ENCODE measurements at regions not wholly inside any gene's neighbourhood (a gene's known extent, or its start where the extent isn't known, plus 50 kb on each side); places are given as distances from the start of the nearest gene placed in this dataset.

DNA sequence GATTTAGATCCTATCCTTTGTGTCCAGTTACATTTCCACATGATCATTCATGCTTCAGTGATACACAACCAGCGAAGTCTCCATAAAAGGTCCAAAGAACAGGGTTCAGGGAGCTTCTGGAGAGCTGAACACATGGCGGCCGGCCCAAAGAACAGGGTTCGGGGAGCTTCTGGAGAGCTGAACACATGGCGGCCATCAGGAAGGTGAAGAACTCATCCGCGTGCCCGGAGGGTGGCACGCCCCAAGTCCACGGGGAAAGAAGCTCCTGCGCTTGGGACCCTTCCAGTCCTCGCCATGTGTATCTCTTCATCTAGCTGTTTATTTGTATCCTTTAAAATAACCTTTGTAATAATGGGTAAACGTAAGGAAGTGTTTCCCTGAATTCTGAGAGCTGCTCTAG, 91.9 kb upstream of the FLRT2 start:
- H3K27me3 ChIP-seq (replicated peaks in 1 of 2; ENCODE audit: control insufficient read depth in 2 of 2, extremely low read depth in 1 of 2, insufficient read depth in 2 of 2, low read length in 1 of 2): no peaks in the 10 kb centered on the region
- no peaks in the 10 kb centered on the region for H3K4me1 Mint-ChIP-seq
- H3K4me1 ChIP-seq (ENCODE audit: control insufficient read depth in 1 of 2, extremely low read depth in 1 of 2, insufficient read depth in 2 of 2, low read length in 2 of 2): no peaks in the 10 kb centered on the region
- ATAC-seq (replicated peaks in 1 of 4) (no peak), DNase-seq (no peak)
- no peaks in the 10 kb centered on the region for H3K9me3 ChIP-seq
- CTCF ChIA-PET: no interaction called here
- H3K27ac ChIP-seq (ENCODE audit: low read length): no peak overlapping the region
- H3K36me3 Mint-ChIP-seq: no peaks in the 10 kb centered on the region
- 90% methylated on average over 9 of the region's 13 CpGs for WGBS (ENCODE audit: insufficient coverage)
- no peak overlapping the region for H3K4me3 Mint-ChIP-seq
- no peak overlapping the region for H3K4me3 ChIP-seq (ENCODE audit: control insufficient read depth in 1 of 2, extremely low read depth in 1 of 2, low read length in 1 of 2)
- H3K36me3 ChIP-seq (ENCODE audit: control insufficient read depth in 2 of 2, extremely low read depth in 1 of 2, insufficient read depth in 1 of 2, low read length in 1 of 2): no peaks in the 10 kb centered on the region
- peaks cover 0 to 15% (median 5%) of the 10 kb centered on the region in 3 donors for H3K9me3 Mint-ChIP-seq
- H3K27ac Mint-ChIP-seq: no peak overlapping the region
- no peaks in the 10 kb centered on the region for H3K27me3 Mint-ChIP-seq
- POLR2A ChIA-PET: no interaction called here

DNA sequence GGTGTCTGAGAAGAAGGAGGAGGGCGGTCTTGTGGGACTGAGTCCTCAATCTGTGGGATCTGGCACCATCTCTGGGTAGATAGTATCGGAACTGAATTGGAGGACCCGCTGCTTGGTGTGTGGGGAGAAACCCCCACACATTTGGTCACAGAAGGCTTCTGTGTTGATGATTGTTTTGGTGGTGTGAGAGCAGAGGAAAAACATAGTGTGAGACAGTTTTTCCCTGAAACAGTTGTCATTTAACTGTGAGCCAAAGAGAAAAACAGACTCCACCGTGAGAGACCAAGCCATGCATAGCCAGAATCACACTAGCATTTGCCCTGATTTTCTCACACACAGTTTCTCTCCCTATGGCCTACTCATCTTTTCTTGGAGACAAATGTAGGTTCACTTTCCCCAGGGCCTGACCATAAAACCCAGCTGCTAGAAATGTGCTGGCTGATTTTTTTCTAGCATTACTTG, 91.4 kb upstream of the FLRT2 start:
- ChIA-PET CTCF (no interaction called here), POLR2A (no interaction called here)
- H3K27ac Mint-ChIP-seq: no peak overlapping the region
- Histone ChIP-seq H3K36me3 (ENCODE audit: control insufficient read depth in 2 of 2, extremely low read depth in 1 of 2, insufficient read depth in 1 of 2, low read length in 1 of 2) (no peaks in the 10 kb centered on the region), H3K27ac (ENCODE audit: low read length) (no peak overlapping the region), H3K4me1 (ENCODE audit: control insufficient read depth in 1 of 2, extremely low read depth in 1 of 2, insufficient read depth in 2 of 2, low read length in 2 of 2) (no peaks in the 10 kb centered on the region), H3K27me3 (replicated peaks in 1 of 2; ENCODE audit: control insufficient read depth in 2 of 2, extremely low read depth in 1 of 2, insufficient read depth in 2 of 2, low read length in 1 of 2) (no peaks in the 10 kb centered on the region), H3K4me3 (ENCODE audit: control insufficient read depth in 1 of 2, extremely low read depth in 1 of 2, low read length in 1 of 2) (no peak overlapping the region), H3K9me3 (no peaks in the 10 kb centered on the region)
- 100% methylated on average over 4 of the region's 4 CpGs for WGBS (ENCODE audit: insufficient coverage)
- no peak overlapping the region for H3K4me3 Mint-ChIP-seq
- H3K9me3 Mint-ChIP-seq: peaks cover 0 to 18% (median 5%) of the 10 kb centered on the region in 3 donors
- no peaks in the 10 kb centered on the region for H3K4me1 Mint-ChIP-seq
- no peaks in the 10 kb centered on the region for H3K27me3 Mint-ChIP-seq
- H3K36me3 Mint-ChIP-seq: no peaks in the 10 kb centered on the region
- DNase-seq: no peak
- ATAC-seq (replicated peaks in 1 of 4): no peak

DNA sequence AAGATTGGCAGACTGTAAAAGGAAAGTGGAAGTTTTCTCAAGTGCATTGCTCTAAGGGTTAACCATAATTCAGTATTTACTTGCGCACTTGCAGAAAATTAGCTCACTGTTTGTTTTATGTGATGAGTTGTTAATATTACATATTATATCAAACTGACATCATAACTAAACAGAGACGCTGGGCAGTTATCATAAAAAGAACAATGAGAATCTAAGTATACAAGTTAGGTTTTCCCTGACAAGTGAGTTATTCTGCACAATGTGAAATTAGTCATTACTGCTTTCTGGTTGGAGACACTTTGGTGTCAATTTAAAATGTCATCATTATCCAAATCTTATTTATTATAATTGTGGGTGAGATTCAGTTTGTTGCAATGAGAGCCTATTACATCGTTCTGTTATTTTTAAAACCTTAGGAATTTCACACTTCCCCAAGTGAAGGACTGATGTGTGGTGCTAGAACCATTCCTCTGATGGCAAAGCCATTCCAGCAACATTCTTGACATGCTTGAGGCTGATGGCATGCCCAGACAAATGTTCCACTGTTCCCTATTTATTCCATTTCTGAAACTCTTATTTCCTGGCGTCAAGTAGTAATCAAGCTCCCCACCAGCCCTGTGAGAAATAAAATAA, 90.1 kb upstream of the FLRT2 start:
- WGBS (ENCODE audit: insufficient coverage): 100% methylated on average over 1 of the region's 4 CpGs
- POLR2A ChIA-PET: no interaction called here
- Mint-ChIP-seq H3K27me3 (no peaks in the 10 kb centered on the region), H3K36me3 (no peaks in the 10 kb centered on the region), H3K9me3 (peaks cover 2 to 21% (median 11%) of the 10 kb centered on the region in 3 donors), H3K27ac (no peak overlapping the region), H3K4me1 (no peaks in the 10 kb centered on the region), H3K4me3 (no peak overlapping the region)
- ATAC-seq (replicated peaks in 1 of 4) (no peak), DNase-seq (no peak)
- Histone ChIP-seq H3K4me1 (ENCODE audit: control insufficient read depth in 1 of 2, extremely low read depth in 1 of 2, insufficient read depth in 2 of 2, low read length in 2 of 2) (no peaks in the 10 kb centered on the region), H3K27ac (ENCODE audit: low read length) (no peak overlapping the region), H3K27me3 (replicated peaks in 1 of 2; ENCODE audit: control insufficient read depth in 2 of 2, extremely low read depth in 1 of 2, insufficient read depth in 2 of 2, low read length in 1 of 2) (no peaks in the 10 kb centered on the region), H3K36me3 (ENCODE audit: control insufficient read depth in 2 of 2, extremely low read depth in 1 of 2, insufficient read depth in 1 of 2, low read length in 1 of 2) (no peaks in the 10 kb centered on the region), H3K9me3 (no peaks in the 10 kb centered on the region), H3K4me3 (ENCODE audit: control insufficient read depth in 1 of 2, extremely low read depth in 1 of 2, low read length in 1 of 2) (no peak overlapping the region)
- CTCF ChIA-PET: interaction anchor here (0.7 kb wide), 2 partner anchors 14 to 119 kb away, joined by 3 to 5 read pairs; no protein-coding TSS in a partner anchor

DNA sequence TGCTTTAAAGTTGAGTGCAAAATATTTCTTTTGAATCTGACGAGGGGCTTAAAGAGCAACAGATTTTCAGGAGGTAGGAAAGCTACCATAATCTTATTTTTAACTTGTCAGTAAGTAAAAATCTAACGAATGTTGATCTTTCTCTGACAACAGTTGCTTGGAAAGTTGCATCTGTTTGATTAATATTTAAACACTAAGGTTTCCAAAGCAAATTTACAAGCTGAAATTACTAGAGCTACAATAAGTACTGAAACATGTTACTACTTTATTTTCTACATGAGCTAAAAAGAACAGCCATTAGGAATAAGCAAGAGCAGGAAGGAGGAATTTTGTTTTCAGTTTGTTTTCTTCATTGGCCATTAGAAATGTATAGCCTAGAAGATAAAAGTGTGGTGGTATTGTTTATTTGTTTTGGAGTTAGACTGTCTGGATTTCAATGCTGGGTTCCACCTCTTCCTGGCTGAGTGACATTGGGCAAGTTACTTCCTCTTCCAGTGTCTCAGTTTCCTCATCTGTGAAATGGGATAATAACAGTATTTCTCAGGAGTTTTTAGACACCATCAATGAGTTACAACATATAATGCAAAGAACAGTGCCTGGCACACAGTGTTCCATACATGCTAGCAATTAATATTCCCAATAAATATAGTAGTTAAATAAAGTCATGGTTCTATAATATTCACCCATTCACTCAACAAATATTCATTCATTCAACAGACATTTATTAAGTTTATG, 87.9 kb upstream of the FLRT2 start:
- ChIA-PET POLR2A (interaction anchor here in 1 of 2 donors (0.6 kb wide), 1 partner anchor 17 kb away, joined by 3 read pairs; no protein-coding TSS in a partner anchor), CTCF (no interaction called here)
- peaks cover 6 to 25% (median 15%) of the 10 kb centered on the region in 3 donors for H3K9me3 Mint-ChIP-seq
- no peak for DNase-seq
- no CpG with 5 or more reads among the region's 2 CpGs for WGBS (ENCODE audit: insufficient coverage)
- H3K36me3 ChIP-seq (ENCODE audit: control insufficient read depth in 2 of 2, extremely low read depth in 1 of 2, insufficient read depth in 1 of 2, low read length in 1 of 2): no peaks in the 10 kb centered on the region
- no peak for ATAC-seq (replicated peaks in 1 of 4)
- H3K4me1 Mint-ChIP-seq: no peaks in the 10 kb centered on the region
- no peak overlapping the region for H3K27ac ChIP-seq (ENCODE audit: low read length)
- no peaks in the 10 kb centered on the region for H3K9me3 ChIP-seq
- H3K4me1 ChIP-seq (ENCODE audit: control insufficient read depth in 1 of 2, extremely low read depth in 1 of 2, insufficient read depth in 2 of 2, low read length in 2 of 2): no peaks in the 10 kb centered on the region
- no peak overlapping the region for H3K27ac Mint-ChIP-seq
- no peak overlapping the region for H3K4me3 Mint-ChIP-seq
- no peaks in the 10 kb centered on the region for H3K27me3 Mint-ChIP-seq
- H3K27me3 ChIP-seq (replicated peaks in 1 of 2; ENCODE audit: control insufficient read depth in 2 of 2, extremely low read depth in 1 of 2, insufficient read depth in 2 of 2, low read length in 1 of 2): no peaks in the 10 kb centered on the region
- no peak overlapping the region for H3K4me3 ChIP-seq (ENCODE audit: control insufficient read depth in 1 of 2, extremely low read depth in 1 of 2, low read length in 1 of 2)
- no peaks in the 10 kb centered on the region for H3K36me3 Mint-ChIP-seq

DNA sequence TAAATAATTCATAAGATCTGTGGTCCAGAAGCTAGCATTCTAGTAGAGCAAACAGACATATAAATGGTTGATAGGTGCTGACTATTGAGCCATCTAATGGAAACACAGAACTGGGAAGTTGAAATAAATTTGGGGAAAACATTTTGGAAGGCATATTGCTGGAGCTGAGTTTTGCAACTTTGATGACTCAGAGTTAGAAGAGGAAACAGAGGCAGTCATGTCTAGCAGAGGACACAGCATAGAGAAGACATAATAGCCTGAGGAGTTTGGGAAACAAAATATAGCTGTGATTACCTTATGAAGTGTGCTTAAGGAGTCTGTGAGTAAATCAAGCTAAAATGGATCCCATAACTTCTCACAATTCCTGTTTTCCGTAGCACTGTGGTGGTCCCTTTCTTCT, 86.9 kb upstream of the FLRT2 start:
- no peaks in the 10 kb centered on the region for H3K36me3 ChIP-seq (ENCODE audit: control insufficient read depth in 2 of 2, extremely low read depth in 1 of 2, insufficient read depth in 1 of 2, low read length in 1 of 2)
- Mint-ChIP-seq H3K4me1 (no peaks in the 10 kb centered on the region), H3K36me3 (no peaks in the 10 kb centered on the region), H3K9me3 (peaks cover 6 to 25% (median 12%) of the 10 kb centered on the region in 3 donors), H3K27ac (no peak overlapping the region), H3K27me3 (no peaks in the 10 kb centered on the region), H3K4me3 (no peak overlapping the region)
- H3K27ac ChIP-seq (ENCODE audit: low read length): no peak overlapping the region
- ChIA-PET CTCF (no interaction called here), POLR2A (no interaction called here)
- no peaks in the 10 kb centered on the region for H3K9me3 ChIP-seq
- no peak overlapping the region for H3K4me3 ChIP-seq (ENCODE audit: control insufficient read depth in 1 of 2, extremely low read depth in 1 of 2, low read length in 1 of 2)
- ATAC-seq (replicated peaks in 1 of 4) (no peak), DNase-seq (no peak)
- no peaks in the 10 kb centered on the region for H3K4me1 ChIP-seq (ENCODE audit: control insufficient read depth in 1 of 2, extremely low read depth in 1 of 2, insufficient read depth in 2 of 2, low read length in 2 of 2)
- no peaks in the 10 kb centered on the region for H3K27me3 ChIP-seq (replicated peaks in 1 of 2; ENCODE audit: control insufficient read depth in 2 of 2, extremely low read depth in 1 of 2, insufficient read depth in 2 of 2, low read length in 1 of 2)
- WGBS (ENCODE audit: insufficient coverage): 50% methylated on average over 1 of the region's 1 CpG

DNA sequence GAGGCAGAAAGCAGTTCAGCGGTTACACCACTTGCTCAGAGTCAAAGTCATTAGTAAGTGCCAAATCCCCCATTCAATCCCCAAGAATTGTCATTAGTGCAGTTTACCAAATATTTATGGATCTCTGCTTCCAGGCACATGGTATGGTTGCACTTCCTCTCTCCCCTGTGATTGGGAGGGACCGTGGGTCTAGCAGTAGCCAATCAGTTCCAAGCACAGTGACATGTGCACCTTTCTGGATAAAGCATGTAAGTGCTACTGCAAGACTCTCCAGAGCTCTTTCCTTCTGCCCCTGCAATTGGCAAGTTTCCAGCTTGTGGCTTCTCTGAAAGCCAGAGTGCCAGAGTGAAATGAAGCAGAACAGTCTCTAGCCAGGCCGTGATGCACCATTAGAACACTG, 85.3 kb upstream of the FLRT2 start:
- no peak for DNase-seq
- H3K4me3 ChIP-seq (ENCODE audit: control insufficient read depth in 1 of 2, extremely low read depth in 1 of 2, low read length in 1 of 2): no peak overlapping the region
- no peaks in the 10 kb centered on the region for H3K27me3 ChIP-seq (replicated peaks in 1 of 2; ENCODE audit: control insufficient read depth in 2 of 2, extremely low read depth in 1 of 2, insufficient read depth in 2 of 2, low read length in 1 of 2)
- peaks cover 6 to 20% (median 12%) of the 10 kb centered on the region in 3 donors for H3K9me3 Mint-ChIP-seq
- H3K27ac ChIP-seq (ENCODE audit: low read length): no peak overlapping the region
- no peaks in the 10 kb centered on the region for H3K4me1 Mint-ChIP-seq
- H3K9me3 ChIP-seq: no peaks in the 10 kb centered on the region
- H3K4me1 ChIP-seq (ENCODE audit: control insufficient read depth in 1 of 2, extremely low read depth in 1 of 2, insufficient read depth in 2 of 2, low read length in 2 of 2): no peaks in the 10 kb centered on the region
- H3K27me3 Mint-ChIP-seq: no peaks in the 10 kb centered on the region
- H3K36me3 ChIP-seq (ENCODE audit: control insufficient read depth in 2 of 2, extremely low read depth in 1 of 2, insufficient read depth in 1 of 2, low read length in 1 of 2): no peaks in the 10 kb centered on the region
- H3K36me3 Mint-ChIP-seq: no peaks in the 10 kb centered on the region
- ChIA-PET CTCF (no interaction called here), POLR2A (interaction anchor here in 1 of 2 donors (0.6 kb wide), 1 partner anchor 167 kb away, joined by 3 read pairs; no protein-coding TSS in a partner anchor)
- H3K4me3 Mint-ChIP-seq: no peak overlapping the region
- H3K27ac Mint-ChIP-seq: no peak overlapping the region
- 20% methylated on average over 1 of the region's 3 CpGs for WGBS (ENCODE audit: insufficient coverage)
- no peak for ATAC-seq (replicated peaks in 1 of 4)
